Activated CD4-positive, alpha-beta T cell treated with anti-CD3 and anti-CD28 coated beads, Interleukin-10, Interleukin-2, amounts not matched to agents 100 ng/mL and 50 ng/mL, durations not matched to agents 16 hours and 8 hours (primary cell): ENCODE measurements at regions not wholly inside any gene's neighbourhood (a gene's known extent, or its start where the extent isn't known, plus 50 kb on each side); places are given as distances from the start of the nearest gene placed in this dataset.

Experiments used
- DNase-seq: peaks from one replicate; pipeline ENCODE4 v3.0.0-alpha.2; 2020

- DNase-seq = no peak
These were observed 95.6 kb downstream of the GPAM start for GRCh38 chr10:112087953-112088456.

- DNase-seq = no peak
These were observed 91.9 kb downstream of the GPAM start for GRCh38 chr10:112091703-112092102.

- DNase-seq = no peak
These were observed 91.0 kb downstream of the GPAM start for GRCh38 chr10:112092519-112092918.

GRCh38 chr10:112094984-112095383 is 88.6 kb downstream of the GPAM start:
- DNase-seq = no peak

GRCh38 chr10:112095731-112096130 is 87.8 kb downstream of the GPAM start:
- no peak for DNase-seq

- DNase-seq = no peak
These were observed 84.9 kb downstream of the GPAM start for GRCh38 chr10:112098682-112099081.
